Loucy (cell line): ENCODE measurements at regions not wholly inside any gene's neighbourhood (a gene's known extent, or its start where the extent isn't known, plus 50 kb on each side); places are given as distances from the start of the nearest gene placed in this dataset.

Source experiments
- EZH2phosphoT487 ChIP-seq: fragments of 200-600 bp; IDR thresholded peaks from 2 replicates; pipeline ENCODE4 v1.6.1; 2018; ENCODE audit warnings: antibody characterized with exemption, mild to moderate bottlenecking, moderate library complexity, borderline replicate concordance
- TF ChIP-seq, protein P1 (sequence below): fragments of 200-600 bp; sonication (generic); conservative IDR thresholded peaks from 2 replicates; pipeline ENCODE4 v1.5.1; 2014; ENCODE audit warnings: mild to moderate bottlenecking, antibody characterized with exemption, low read length

DNA sequence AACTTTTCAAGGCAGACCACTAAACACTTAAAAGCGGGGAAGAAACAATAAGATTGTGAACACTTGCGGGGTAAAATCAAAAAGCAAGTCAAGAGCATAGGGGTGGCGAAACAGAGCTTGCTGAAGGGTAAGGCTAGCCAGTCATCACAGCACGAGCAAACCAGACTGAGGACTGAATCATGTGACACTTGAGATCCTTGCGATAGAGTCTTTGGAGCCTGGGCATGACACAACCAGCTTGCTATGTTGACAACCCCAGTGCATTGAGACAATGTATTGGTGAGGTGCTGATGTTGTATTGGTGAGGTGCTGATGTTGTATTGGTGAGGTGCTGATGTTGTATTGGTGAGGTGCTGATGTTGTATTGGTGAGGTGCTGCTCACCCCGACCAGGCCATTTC is 72.3 kb downstream of the SLIT2 start:
- TF ChIP-seq, protein P1, sequence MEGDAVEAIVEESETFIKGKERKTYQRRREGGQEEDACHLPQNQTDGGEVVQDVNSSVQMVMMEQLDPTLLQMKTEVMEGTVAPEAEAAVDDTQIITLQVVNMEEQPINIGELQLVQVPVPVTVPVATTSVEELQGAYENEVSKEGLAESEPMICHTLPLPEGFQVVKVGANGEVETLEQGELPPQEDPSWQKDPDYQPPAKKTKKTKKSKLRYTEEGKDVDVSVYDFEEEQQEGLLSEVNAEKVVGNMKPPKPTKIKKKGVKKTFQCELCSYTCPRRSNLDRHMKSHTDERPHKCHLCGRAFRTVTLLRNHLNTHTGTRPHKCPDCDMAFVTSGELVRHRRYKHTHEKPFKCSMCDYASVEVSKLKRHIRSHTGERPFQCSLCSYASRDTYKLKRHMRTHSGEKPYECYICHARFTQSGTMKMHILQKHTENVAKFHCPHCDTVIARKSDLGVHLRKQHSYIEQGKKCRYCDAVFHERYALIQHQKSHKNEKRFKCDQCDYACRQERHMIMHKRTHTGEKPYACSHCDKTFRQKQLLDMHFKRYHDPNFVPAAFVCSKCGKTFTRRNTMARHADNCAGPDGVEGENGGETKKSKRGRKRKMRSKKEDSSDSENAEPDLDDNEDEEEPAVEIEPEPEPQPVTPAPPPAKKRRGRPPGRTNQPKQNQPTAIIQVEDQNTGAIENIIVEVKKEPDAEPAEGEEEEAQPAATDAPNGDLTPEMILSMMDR = no peak
- no peak for TF ChIP-seq EZH2phosphoT487
